Testis (tissue), 2 donors: ENCODE measurements at regions not wholly inside any gene's neighbourhood (a gene's known extent, or its start where the extent isn't known, plus 50 kb on each side); places are given as distances from the start of the nearest gene placed in this dataset.

Experiments used
- POLR2A ChIP-seq: fragments of 450-650 bp; IDR thresholded peaks from one replicate; pipeline ENCODE4 v1.6.1; 2017; ENCODE audit warnings: antibody characterized with exemption, mild to moderate bottlenecking, moderate library complexity
- TF ChIP-seq, protein P1 (sequence below), 3 experiments: fragments of 450-650 bp in 2 of 3; fragments of 200-600 bp in 1 of 3; sonication (generic) in 1 of 3; IDR thresholded peaks; one replicate each; pipeline ENCODE4 v1.5.1; 2016 to 2019; ENCODE audit warnings: antibody characterized with exemption in 3 of 3, mild to moderate bottlenecking in 2 of 3, moderate library complexity in 1 of 3

DNA sequence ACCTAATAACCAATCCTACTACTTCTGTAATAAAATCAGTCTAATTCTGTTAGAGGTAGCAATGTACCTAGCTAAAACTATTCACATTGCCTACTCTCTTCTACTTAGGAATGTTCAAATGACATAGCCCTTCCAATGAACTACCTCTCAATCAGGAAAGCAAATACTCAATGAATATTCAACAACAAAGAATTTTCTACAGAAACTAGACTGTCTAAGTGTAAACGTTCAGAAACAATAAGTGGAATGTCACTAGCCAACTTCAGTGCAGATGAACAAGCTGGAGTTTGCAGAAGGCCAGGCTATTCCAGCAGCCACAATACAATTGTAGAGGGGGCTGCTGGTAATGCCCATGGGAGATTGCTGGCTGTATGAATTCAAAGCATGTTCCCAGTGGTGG, 743.2 kb upstream of the CDH10 start:
- TF ChIP-seq, protein P1, sequence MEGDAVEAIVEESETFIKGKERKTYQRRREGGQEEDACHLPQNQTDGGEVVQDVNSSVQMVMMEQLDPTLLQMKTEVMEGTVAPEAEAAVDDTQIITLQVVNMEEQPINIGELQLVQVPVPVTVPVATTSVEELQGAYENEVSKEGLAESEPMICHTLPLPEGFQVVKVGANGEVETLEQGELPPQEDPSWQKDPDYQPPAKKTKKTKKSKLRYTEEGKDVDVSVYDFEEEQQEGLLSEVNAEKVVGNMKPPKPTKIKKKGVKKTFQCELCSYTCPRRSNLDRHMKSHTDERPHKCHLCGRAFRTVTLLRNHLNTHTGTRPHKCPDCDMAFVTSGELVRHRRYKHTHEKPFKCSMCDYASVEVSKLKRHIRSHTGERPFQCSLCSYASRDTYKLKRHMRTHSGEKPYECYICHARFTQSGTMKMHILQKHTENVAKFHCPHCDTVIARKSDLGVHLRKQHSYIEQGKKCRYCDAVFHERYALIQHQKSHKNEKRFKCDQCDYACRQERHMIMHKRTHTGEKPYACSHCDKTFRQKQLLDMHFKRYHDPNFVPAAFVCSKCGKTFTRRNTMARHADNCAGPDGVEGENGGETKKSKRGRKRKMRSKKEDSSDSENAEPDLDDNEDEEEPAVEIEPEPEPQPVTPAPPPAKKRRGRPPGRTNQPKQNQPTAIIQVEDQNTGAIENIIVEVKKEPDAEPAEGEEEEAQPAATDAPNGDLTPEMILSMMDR (IDR thresholded peaks at IDR 0.05): no peak
- TF ChIP-seq POLR2A: no peak
